SK-N-MC (cell line): ENCODE measurements at regions not wholly inside any gene's neighbourhood (a gene's known extent, or its start where the extent isn't known, plus 50 kb on each side); places are given as distances from the start of the nearest gene placed in this dataset.
"Not testable (repeated sequence)": the region's sequence is repeated elsewhere in the genome, so short reads cannot be mapped to it uniquely, and the experiment has no call there.

Experiments used
- DNase-seq: peaks from one replicate; pipeline ENCODE4 v3.0.0-alpha.2; 2011; ENCODE audit warnings: low read depth, low spot score
- H3K27ac ChIP-seq: fragments of 200-600 bp; sonication (generic); 2 replicates; pipeline ENCODE4 v1.5.1; 2016; ENCODE audit warnings: mixed run types
- H3K36me3 ChIP-seq: fragments of 200-600 bp; sonication (generic); 2 replicates; pipeline ENCODE4 v1.6.1; 2017; ENCODE audit warnings: antibody characterized with exemption, low read length, mixed read lengths; ENCODE audit not compliant: insufficient read depth
- H3K4me3 ChIP-seq: fragments of 200-600 bp; sonication (generic); 2 replicates; pipeline ENCODE4 v1.5.1; 2016
- H3K9ac ChIP-seq: fragments of 200-600 bp; sonication (generic); 2 replicates; pipeline ENCODE4 v1.8.0; 2017; ENCODE audit warnings: mixed run types, mixed read lengths; ENCODE audit not compliant: insufficient read length
- H3K9me3 ChIP-seq: fragments of 200-600 bp; sonication (generic); 2 replicates; pipeline ENCODE4 v1.6.1; 2017; ENCODE audit warnings: low read depth, mild to moderate bottlenecking, antibody characterized with exemption, low read length, moderate library complexity, mixed read lengths
- EZH2 ChIP-seq: fragments of 200-600 bp; sonication (generic); IDR thresholded peaks from one replicate; pipeline ENCODE4 v1.6.1; 2017; ENCODE audit warnings: antibody characterized with exemption
- FOXP2 ChIP-seq: optimal IDR thresholded peaks from 2 replicates; pipeline ENCODE3; 2011; ENCODE audit warnings: mild to moderate bottlenecking, moderate library complexity; ENCODE audit not compliant: insufficient read depth; ENCODE audit errors: extremely low read length, control extremely low read depth
- POLR2AphosphoS5 ChIP-seq: IDR thresholded peaks from 2 replicates; pipeline ENCODE4 v1.6.1; 2012; ENCODE audit warnings: mild to moderate bottlenecking, low read depth, low read length, borderline replicate concordance

GRCh38 chr10:123367195-123367594 lies 213.0 kb downstream of the BUB3 start:
- H3K27ac ChIP-seq: no peak overlapping the region
- DNase-seq: no peak

GRCh38 chr10:123371626-123372025 lies 217.4 kb downstream of the BUB3 start:
- H3K36me3 ChIP-seq, H3K9me3 ChIP-seq, DNase-seq, H3K4me3 ChIP-seq, H3K9ac ChIP-seq, H3K27ac ChIP-seq: not testable (repeated sequence)

More at GRCh38 chr10:123367195-123367594, 213.0 kb downstream of the BUB3 start:
- no peaks in the 10 kb centered on the region for H3K36me3 ChIP-seq
- no peak overlapping the region for H3K9ac ChIP-seq
- TF ChIP-seq POLR2AphosphoS5 (no peak), FOXP2 (no peak)
- H3K4me3 ChIP-seq: no peak overlapping the region
- H3K9me3 ChIP-seq: no peaks in the 10 kb centered on the region

- TF ChIP-seq POLR2AphosphoS5: no peak
- no peak for TF ChIP-seq FOXP2
- Histone ChIP-seq H3K27ac (no peak overlapping the region), H3K9ac (no peak overlapping the region), H3K4me3 (no peak overlapping the region), H3K9me3 (no peaks in the 10 kb centered on the region), H3K36me3 (no peaks in the 10 kb centered on the region)
- DNase-seq: no peak
Measured at GRCh38 chr10:123373591-123373990, 219.4 kb downstream of the BUB3 start.

GRCh38 chr10:123375097-123375496 lies 220.9 kb downstream of the BUB3 start:
- DNase-seq: no peak
- Histone ChIP-seq H3K27ac (no peak overlapping the region), H3K4me3 (no peak overlapping the region), H3K9me3 (no peaks in the 10 kb centered on the region), H3K9ac (no peak overlapping the region), H3K36me3 (no peaks in the 10 kb centered on the region)
- no peak for TF ChIP-seq FOXP2
- TF ChIP-seq EZH2: no peak
- TF ChIP-seq POLR2AphosphoS5: no peak

GRCh38 chr10:123375738-123376137 lies 221.5 kb downstream of the BUB3 start:
- Histone ChIP-seq H3K9ac (no peak overlapping the region), H3K4me3 (no peak overlapping the region), H3K9me3 (no peaks in the 10 kb centered on the region), H3K36me3 (no peaks in the 10 kb centered on the region), H3K27ac (no peak overlapping the region)
- no peak for DNase-seq
- no peak for TF ChIP-seq FOXP2
- TF ChIP-seq EZH2: no peak
- no peak for TF ChIP-seq POLR2AphosphoS5

- no peak for DNase-seq
- Histone ChIP-seq H3K36me3 (no peaks in the 10 kb centered on the region), H3K4me3 (no peak overlapping the region), H3K9ac (no peak overlapping the region), H3K27ac (no peak overlapping the region), H3K9me3 (no peaks in the 10 kb centered on the region)
- no peak for TF ChIP-seq EZH2
- no peak for TF ChIP-seq FOXP2
- TF ChIP-seq POLR2AphosphoS5: no peak
Measured at GRCh38 chr10:123377883-123378282, 223.7 kb downstream of the BUB3 start.

GRCh38 chr10:123378302-123378701 lies 224.1 kb downstream of the BUB3 start:
- Histone ChIP-seq H3K27ac (no peak overlapping the region), H3K4me3 (no peak overlapping the region), H3K9me3 (no peaks in the 10 kb centered on the region), H3K9ac (no peak overlapping the region), H3K36me3 (no peaks in the 10 kb centered on the region)
- TF ChIP-seq FOXP2: no peak
- TF ChIP-seq EZH2: no peak
- no peak for TF ChIP-seq POLR2AphosphoS5
- DNase-seq: no peak

GRCh38 chr10:123379156-123379555 lies 225.0 kb downstream of the BUB3 start:
- no peaks in the 10 kb centered on the region for H3K36me3 ChIP-seq
- DNase-seq: no peak
- no peak overlapping the region for H3K9ac ChIP-seq
- TF ChIP-seq FOXP2: no peak
- no peak for TF ChIP-seq POLR2AphosphoS5
- no peak for TF ChIP-seq EZH2
- H3K9me3 ChIP-seq: no peaks in the 10 kb centered on the region
- H3K27ac ChIP-seq: no peak overlapping the region
- no peak overlapping the region for H3K4me3 ChIP-seq

- DNase-seq: no peak
- Histone ChIP-seq H3K9me3 (no peaks in the 10 kb centered on the region), H3K9ac (no peak overlapping the region), H3K4me3 (no peak overlapping the region), H3K27ac (no peak overlapping the region), H3K36me3 (no peaks in the 10 kb centered on the region)
- TF ChIP-seq POLR2AphosphoS5: no peak
- no peak for TF ChIP-seq EZH2
- TF ChIP-seq FOXP2: no peak
Measured at GRCh38 chr10:123380491-123381085, 226.4 kb downstream of the BUB3 start.
